ENCODE measurements at regions not wholly inside any gene's neighbourhood (a gene's known extent, or its start where the extent isn't known, plus 50 kb on each side); places are given as distances from the start of the nearest gene placed in this dataset.

- no peak for DNase-seq (ENCODE audit: low spot score)
Measured at GRCh38 chr12:24278832-24279231, 329.4 kb upstream of the SOX5 start.

DNA sequence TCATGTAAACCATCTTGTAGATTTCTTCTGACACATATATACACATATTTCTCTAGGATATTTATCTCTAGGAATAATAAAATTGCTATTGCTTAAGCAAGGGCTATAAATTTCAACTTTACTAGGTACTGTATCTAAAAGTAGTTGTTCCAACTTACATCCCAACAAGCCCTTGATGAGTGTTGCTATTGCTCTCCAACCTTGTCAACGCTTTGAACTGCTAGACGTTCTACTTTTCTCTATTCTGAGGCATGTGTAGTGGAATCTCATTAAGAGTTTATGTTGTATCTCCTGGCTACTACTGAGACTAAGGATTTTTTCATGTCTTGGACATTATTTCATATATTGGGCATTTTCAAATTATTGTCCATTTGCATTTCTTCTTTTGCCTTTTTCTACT, 321.5 kb upstream of the SOX5 start:
- DNase-seq (ENCODE audit: low spot score) = no peak

GRCh38 chr12:24270464-24270863, 321.0 kb upstream of the SOX5 start:
- no peak for DNase-seq (ENCODE audit: low spot score)

DNA sequence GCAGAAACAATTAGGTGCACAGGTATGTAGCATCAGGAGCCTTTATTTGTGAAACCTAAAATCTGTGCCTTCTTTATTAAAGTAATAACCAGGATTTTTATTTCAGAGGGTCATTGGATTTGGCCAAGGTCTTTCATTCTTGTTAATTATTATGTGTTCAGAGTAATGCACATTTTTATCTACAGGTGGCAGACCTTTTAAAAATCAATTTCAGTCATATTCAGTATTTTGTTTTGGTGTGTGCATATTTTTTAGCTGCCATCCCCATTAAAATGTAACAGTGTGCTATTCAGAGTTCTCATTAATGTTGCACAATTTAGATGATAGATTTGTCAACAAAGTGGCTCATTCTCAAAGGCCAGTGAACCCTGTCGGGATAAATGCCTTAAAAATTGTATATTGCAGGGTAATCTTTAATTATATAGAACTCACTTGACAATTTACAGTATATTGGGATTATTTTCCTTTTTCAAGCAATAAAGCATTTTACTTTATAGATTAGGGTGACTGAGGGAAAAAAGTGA, 319.3 kb upstream of the SOX5 start:
- DNase-seq (ENCODE audit: low spot score) = no peak

DNA sequence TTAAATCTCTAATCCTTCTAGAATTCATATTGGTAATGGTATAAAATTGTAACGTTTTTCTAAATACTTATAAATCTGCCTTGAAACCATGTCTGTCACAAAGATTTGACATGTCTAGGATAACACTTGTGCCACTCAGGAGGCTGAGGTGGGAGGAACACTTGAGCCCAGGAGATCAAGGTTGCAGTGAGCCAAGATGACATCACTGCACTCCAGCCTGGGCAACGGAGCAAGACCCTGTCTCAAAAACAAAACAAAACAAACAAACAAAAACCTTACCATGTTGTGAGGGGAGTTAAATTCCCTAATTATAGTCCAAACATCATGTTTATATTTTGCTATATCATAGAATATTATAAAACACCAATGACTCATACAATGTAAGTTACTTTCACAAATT, 317.5 kb upstream of the SOX5 start:
- DNase-seq (ENCODE audit: low spot score) = no peak

GRCh38 chr12:24256684-24257083, 307.2 kb upstream of the SOX5 start:
- no peak for DNase-seq (ENCODE audit: low spot score)

- DNase-seq (ENCODE audit: low spot score) = no peak
Measured at GRCh38 chr12:24255920-24256665, 306.6 kb upstream of the SOX5 start.

DNA sequence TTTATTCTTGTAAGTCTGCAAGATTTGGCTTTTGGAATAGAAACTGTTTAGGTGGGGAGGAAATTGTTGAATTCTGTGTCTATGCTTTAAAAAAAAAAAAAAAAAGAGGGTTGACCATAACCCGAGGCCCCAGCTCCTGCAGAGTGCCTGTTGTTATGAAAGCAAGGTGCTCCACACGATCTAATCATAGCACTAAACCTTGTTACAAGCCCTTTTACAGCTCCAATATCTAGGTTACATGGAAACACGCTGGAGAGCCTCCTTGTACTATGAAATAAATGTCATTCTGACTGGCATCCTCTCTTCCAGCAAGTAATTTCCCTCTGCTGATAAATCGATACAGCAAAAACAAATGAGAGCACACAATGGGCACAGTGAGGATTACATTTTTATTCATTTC, 303.1 kb upstream of the SOX5 start:
- DNase-seq (ENCODE audit: low spot score) = no peak

DNA sequence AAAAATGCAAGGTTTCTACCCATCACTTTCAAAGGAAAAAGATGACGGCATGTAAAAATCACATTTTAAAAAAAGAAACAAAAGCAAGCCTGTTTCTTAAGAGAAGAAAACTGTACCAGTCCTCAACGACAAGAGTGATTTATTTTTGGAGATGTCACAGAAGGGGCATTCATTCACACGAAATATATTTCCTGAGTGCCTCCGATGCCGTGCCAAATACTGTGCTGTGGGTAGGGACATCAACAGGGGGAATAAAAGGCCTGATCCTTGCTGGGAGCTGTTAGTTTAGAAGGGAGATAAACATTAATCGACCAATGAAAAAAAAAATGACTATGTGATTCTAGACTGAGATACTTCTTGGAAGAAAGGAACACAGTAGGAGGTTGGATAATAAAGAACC, 297.5 kb upstream of the SOX5 start:
- no peak for DNase-seq (ENCODE audit: low spot score)

DNA sequence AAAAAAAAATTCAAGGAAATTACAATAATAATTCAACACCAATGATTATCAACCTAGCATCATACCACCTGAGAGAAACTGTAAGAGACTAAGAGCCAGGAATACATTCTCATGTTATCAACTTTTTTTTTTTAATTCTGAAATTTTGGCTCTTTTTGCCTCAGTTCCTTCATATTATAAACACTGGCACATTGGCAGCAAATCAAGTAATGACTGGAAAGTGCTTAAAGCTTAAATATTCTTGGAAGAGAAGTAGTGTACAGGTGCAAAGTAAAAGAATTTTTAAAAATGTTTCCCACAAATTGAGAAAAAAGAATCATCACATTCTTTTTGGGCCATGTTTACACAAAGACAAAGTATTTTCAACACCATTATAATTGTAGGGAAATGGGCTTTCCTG, 296.9 kb upstream of the SOX5 start:
- no peak for DNase-seq (ENCODE audit: low spot score)

DNA sequence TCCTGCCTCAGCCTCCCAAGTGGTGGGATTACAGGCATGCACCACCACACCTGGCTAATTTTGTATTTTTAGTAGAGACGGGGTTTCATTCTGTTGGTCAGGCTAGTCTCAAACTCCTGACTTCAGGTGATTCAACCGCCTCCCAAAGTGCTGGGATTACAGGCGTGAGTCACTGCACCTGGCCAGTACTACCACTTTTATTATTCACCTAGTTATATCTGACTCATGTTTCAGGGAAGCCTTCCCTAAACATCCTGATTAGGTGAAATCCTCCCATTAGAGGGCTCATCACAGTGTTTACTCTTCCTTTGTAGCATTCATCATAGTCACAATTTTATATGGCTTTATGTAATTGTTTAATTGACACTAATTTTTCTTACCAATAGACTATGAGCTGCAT, 295.3 kb upstream of the SOX5 start:
- DNase-seq (ENCODE audit: low spot score) = no peak

GRCh38 chr12:24244231-24244630, 294.8 kb upstream of the SOX5 start:
- no peak for DNase-seq (ENCODE audit: low spot score)

- no peak for DNase-seq (ENCODE audit: low spot score)
Measured at GRCh38 chr12:24240707-24241106, 291.2 kb upstream of the SOX5 start.

DNA sequence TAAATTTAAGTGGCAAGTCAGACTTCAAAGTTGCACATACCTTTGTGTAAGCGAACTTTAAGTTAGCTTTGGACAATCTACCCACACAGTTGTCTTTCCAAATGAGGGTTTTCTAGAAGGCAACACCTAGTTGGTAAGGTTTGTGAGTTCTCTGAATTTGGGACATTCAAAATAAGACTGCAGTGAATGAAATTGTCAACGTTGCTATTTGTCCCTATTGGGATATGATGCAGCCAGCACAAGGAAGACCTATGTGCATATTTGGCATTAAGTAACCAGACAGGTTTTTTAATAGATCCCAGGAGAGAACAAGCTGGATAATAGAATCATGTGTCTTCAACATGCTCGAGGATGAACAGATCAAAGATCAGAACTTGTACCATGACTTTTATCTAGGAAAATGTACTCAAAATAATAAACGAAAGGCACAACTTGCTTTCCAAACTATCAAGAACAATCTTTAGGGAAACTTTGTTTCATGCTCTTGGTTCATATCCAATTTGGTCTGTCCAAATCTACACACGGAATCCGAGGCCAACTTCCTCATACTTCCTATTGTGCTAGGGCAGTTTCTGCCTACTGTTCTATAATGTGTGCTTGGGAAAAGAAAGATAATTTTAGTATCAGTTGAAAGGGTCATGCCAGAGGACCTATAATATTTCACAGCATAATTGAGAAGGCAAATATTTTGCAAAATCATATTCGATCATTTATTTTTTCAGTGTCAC, 284.2 kb upstream of the SOX5 start:
- no peak for DNase-seq (ENCODE audit: low spot score)

DNA sequence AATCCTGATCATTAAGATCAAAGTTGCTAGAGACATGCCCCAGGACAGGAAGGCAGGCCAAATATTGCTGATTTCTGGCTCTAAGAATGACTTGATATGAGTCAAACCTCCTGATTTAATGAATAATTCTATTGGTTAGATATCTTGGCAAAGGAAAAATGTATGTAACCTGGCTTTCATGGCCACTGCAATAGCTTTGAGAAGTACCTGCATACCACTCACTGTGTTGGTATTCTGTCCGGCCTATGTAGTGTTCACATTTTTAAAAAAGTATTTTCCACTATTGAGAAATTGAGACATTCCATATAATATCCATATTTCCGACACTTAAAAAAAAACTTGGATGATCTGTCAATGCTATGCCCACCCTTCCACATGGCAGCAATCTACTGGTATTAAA, 283.1 kb upstream of the SOX5 start:
- DNase-seq (ENCODE audit: low spot score) = no peak

- no peak for DNase-seq (ENCODE audit: low spot score)
Measured at GRCh38 chr12:24231298-24231697, 281.8 kb upstream of the SOX5 start.

- DNase-seq (ENCODE audit: low spot score) = no peak
Measured at GRCh38 chr12:24230061-24230701, 280.7 kb upstream of the SOX5 start.

- no peak for DNase-seq (ENCODE audit: low spot score)
Measured at GRCh38 chr12:24229031-24229700, 279.7 kb upstream of the SOX5 start.

DNA sequence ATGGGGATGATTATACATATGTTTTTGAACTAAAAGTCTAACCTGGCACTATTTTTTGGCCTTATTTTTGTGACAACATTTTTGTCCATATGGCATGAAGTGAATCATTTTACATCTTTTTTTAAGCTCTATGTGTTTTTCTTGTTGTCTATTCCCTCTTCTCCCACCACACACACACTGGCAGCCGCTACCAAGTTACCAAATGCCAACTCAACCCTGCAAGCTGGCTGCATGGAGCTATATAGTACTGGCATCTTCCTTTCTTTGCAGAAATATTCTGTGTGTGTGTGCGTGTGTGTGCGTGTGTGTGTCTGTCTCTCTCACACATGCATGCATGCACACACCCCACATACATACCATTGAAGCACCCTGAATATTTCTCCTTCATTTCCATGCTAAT, 278.9 kb upstream of the SOX5 start:
- DNase-seq (ENCODE audit: low spot score) = no peak

GRCh38 chr12:24227551-24227950, 278.1 kb upstream of the SOX5 start:
- no peak for DNase-seq (ENCODE audit: low spot score)

GRCh38 chr12:24226745-24227350, 277.4 kb upstream of the SOX5 start:
- DNase-seq (ENCODE audit: low spot score) = no peak

GRCh38 chr12:24224401-24224800, 274.9 kb upstream of the SOX5 start:
- DNase-seq (ENCODE audit: low spot score) = no peak
